ENCODE measurements at regions not wholly inside any gene's neighbourhood (a gene's known extent, or its start where the extent isn't known, plus 50 kb on each side); places are given as distances from the start of the nearest gene placed in this dataset.
A peak's percentile ranks its signal among the peaks of the same experiment; 100 is the strongest.

DNA sequence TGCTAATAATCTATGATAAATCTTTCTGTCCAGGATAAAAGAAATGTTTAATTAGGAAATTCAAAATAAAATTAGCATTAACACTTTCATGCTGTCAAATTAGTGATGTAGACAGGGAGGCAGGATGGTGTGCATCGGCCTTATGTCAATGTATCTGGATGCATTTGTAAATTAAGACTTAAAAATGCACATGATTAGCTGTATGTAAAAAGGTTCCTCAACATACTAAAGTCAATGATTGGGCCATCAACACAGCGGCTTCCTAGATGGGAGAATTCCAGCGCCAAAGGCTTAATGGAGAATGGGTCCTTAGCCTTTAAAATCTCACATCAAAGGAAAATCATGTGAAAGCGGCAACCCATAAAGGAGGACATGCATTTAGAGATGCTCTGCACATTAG, 77.5 kb upstream of the ZEB2 start:
- DNase-seq (ENCODE audit: low spot score in 2 of 2, unreplicated experiment in 2 of 2): no peak
- Mint-ChIP-seq H3K36me3 (peaks cover 4% of the 10 kb centered on the region), H3K4me3 (no peak overlapping the region), H3K27ac (no peak overlapping the region), H3K4me1 (peaks cover 19% of the 10 kb centered on the region), H3K9me3 (peaks cover 10% of the 10 kb centered on the region), H3K27me3 (ENCODE audit: low read depth) (no peaks in the 10 kb centered on the region)
- TF ChIP-seq, protein P1, sequence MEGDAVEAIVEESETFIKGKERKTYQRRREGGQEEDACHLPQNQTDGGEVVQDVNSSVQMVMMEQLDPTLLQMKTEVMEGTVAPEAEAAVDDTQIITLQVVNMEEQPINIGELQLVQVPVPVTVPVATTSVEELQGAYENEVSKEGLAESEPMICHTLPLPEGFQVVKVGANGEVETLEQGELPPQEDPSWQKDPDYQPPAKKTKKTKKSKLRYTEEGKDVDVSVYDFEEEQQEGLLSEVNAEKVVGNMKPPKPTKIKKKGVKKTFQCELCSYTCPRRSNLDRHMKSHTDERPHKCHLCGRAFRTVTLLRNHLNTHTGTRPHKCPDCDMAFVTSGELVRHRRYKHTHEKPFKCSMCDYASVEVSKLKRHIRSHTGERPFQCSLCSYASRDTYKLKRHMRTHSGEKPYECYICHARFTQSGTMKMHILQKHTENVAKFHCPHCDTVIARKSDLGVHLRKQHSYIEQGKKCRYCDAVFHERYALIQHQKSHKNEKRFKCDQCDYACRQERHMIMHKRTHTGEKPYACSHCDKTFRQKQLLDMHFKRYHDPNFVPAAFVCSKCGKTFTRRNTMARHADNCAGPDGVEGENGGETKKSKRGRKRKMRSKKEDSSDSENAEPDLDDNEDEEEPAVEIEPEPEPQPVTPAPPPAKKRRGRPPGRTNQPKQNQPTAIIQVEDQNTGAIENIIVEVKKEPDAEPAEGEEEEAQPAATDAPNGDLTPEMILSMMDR (IDR thresholded peaks at IDR 0.05; ENCODE audit: unreplicated experiment): no peak

- TF ChIP-seq, protein P1 (IDR thresholded peaks at IDR 0.05; ENCODE audit: unreplicated experiment): no peak
- Mint-ChIP-seq H3K4me1 (peaks cover 19% of the 10 kb centered on the region), H3K9me3 (peaks cover 10% of the 10 kb centered on the region), H3K27me3 (ENCODE audit: low read depth) (no peaks in the 10 kb centered on the region), H3K27ac (peak overlapping the region; percentile 88), H3K36me3 (peaks cover 4% of the 10 kb centered on the region), H3K4me3 (no peak overlapping the region)
- DNase-seq (ENCODE audit: low spot score in 2 of 2, unreplicated experiment in 2 of 2): no peak
These were observed 76.4 kb upstream of the ZEB2 start for GRCh38 chr2:144596073-144596871.

DNA sequence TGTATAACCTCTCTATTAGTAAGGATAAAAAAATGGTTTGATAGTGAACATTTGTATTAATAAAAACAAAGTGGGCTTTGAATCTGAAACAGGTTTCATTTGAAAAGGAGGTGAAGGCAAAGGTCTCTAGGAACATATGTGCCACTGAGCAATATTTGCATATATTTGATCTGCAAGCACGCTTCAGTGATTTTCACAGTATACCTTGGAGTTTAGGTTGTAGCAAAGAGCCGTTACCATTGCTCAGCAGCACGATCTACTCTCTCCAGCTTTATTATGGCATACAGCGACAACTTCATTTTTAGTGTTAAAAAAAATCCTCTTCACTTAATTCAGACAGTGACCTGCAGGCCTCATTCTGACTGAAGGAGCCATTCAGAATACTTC, 75.8 kb upstream of the ZEB2 start:
- peak overlapping the region; percentile 88 for H3K27ac Mint-ChIP-seq
- DNase-seq (ENCODE audit: low spot score in 2 of 2, unreplicated experiment in 2 of 2): no peak
- peaks cover 10% of the 10 kb centered on the region for H3K9me3 Mint-ChIP-seq
- H3K27me3 Mint-ChIP-seq (ENCODE audit: low read depth): no peaks in the 10 kb centered on the region
- H3K4me3 Mint-ChIP-seq: no peak overlapping the region
- TF ChIP-seq, protein P1 (IDR thresholded peaks at IDR 0.05; ENCODE audit: unreplicated experiment): no peak
- peaks cover 17% of the 10 kb centered on the region for H3K4me1 Mint-ChIP-seq
- peaks cover 4% of the 10 kb centered on the region for H3K36me3 Mint-ChIP-seq

DNA sequence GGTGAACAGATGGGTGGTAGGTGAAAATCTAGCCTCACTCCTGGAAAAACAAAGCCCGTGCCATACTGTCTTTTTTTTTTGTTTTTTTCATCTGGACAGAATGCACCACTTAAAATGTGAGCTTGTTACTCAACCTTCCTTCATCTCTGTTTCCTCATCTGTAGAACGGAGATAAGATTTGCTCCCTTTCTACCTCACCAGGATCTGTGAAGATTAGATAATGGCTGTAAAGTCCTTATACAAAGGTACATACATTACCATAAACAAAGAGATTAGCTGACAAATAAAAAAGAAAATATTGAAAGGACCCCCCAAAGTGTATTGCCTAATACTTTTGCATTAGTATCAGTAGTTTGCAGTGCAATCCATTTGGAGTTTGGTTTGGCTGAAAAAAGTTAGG, 75.4 kb upstream of the ZEB2 start:
- Mint-ChIP-seq H3K4me1 (peaks cover 17% of the 10 kb centered on the region), H3K36me3 (peaks cover 4% of the 10 kb centered on the region), H3K9me3 (peaks cover 10% of the 10 kb centered on the region), H3K27me3 (ENCODE audit: low read depth) (no peaks in the 10 kb centered on the region), H3K4me3 (no peak overlapping the region), H3K27ac (peak overlapping the region; percentile 88)
- TF ChIP-seq, protein P1 (IDR thresholded peaks at IDR 0.05; ENCODE audit: unreplicated experiment): no peak
- no peak for DNase-seq (ENCODE audit: low spot score in 2 of 2, unreplicated experiment in 2 of 2)

DNA sequence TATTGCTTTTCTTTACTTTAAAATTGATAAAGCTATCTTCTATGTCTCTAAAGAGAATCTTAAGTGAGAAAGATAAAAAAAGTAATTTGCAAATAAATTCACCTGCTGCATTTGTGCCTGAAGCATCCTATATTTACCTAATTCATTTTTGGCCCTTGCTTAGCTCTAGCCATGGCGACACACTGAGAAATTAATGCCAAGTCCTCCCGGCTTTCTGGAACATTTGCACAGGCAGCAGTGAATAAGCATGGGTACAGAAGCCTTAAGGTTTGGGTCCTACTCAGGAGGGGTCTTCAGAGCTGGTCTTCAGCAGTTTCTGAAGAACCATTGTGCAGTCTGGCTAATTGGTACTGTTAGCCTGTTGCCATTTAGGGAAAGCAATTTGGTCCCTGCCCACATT, 73.9 kb upstream of the ZEB2 start:
- no peak for DNase-seq (ENCODE audit: low spot score in 2 of 2, unreplicated experiment in 2 of 2)
- Mint-ChIP-seq H3K27ac (no peak overlapping the region), H3K4me3 (no peak overlapping the region), H3K9me3 (peaks cover 9% of the 10 kb centered on the region), H3K36me3 (peaks cover 4% of the 10 kb centered on the region), H3K4me1 (peaks cover 11% of the 10 kb centered on the region), H3K27me3 (ENCODE audit: low read depth) (no peaks in the 10 kb centered on the region)
- TF ChIP-seq, protein P1 (IDR thresholded peaks at IDR 0.05; ENCODE audit: unreplicated experiment): no peak

All from mesothelial cell of epicardium (in vitro differentiated cells).